ENCODE measurements at regions not wholly inside any gene's neighbourhood (a gene's known extent, or its start where the extent isn't known, plus 50 kb on each side); places are given as distances from the start of the nearest gene placed in this dataset.

GRCh38 chr3:161600173-161600572 lies 103.6 kb downstream of the OTOL1 start:
- TF ChIP-seq, protein P1, sequence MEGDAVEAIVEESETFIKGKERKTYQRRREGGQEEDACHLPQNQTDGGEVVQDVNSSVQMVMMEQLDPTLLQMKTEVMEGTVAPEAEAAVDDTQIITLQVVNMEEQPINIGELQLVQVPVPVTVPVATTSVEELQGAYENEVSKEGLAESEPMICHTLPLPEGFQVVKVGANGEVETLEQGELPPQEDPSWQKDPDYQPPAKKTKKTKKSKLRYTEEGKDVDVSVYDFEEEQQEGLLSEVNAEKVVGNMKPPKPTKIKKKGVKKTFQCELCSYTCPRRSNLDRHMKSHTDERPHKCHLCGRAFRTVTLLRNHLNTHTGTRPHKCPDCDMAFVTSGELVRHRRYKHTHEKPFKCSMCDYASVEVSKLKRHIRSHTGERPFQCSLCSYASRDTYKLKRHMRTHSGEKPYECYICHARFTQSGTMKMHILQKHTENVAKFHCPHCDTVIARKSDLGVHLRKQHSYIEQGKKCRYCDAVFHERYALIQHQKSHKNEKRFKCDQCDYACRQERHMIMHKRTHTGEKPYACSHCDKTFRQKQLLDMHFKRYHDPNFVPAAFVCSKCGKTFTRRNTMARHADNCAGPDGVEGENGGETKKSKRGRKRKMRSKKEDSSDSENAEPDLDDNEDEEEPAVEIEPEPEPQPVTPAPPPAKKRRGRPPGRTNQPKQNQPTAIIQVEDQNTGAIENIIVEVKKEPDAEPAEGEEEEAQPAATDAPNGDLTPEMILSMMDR (IDR thresholded peaks at IDR 0.05; ENCODE audit: insufficient read depth, low read depth, low read length): no peak
- CTCF ChIA-PET: no interaction called here
- POLR2A ChIA-PET: no interaction called here
- DNase-seq (ENCODE audit: low read depth): no peak
- no peaks in the 10 kb centered on the region for H3K27me3 ChIP-seq (ENCODE audit: control insufficient read depth, insufficient read depth, low read length)
- H3K4me3 ChIP-seq (ENCODE audit: low read depth, low read length): no peak overlapping the region
- H3K36me3 ChIP-seq (ENCODE audit: control insufficient read depth, insufficient read depth, low read length): no peaks in the 10 kb centered on the region

DNA sequence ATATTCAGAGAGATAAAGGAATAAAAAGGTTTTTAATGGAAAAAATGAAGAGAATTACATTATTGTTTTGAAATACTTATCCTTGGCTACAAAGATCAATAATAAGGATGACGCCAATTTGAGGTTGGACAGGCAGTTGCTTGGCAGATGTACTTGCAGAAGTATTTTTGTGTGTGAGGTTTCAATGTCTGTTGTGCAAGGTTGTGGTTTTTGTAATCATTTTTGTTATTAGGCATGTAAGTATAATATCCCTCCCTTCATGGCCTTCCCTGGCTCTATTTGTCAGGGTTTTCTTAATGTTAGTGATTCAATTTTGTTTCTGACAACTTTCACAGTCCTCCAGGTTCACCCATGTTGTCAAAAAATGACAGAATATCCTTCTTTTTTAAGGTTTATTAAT lies 105.9 kb downstream of the OTOL1 start:
- ChIA-PET CTCF (no interaction called here), POLR2A (interaction anchor here (0.6 kb wide), 1 partner anchor 28 kb away, joined by 4 read pairs; no protein-coding TSS in a partner anchor)
- no peak for DNase-seq (ENCODE audit: low read depth)
- no peaks in the 10 kb centered on the region for H3K36me3 ChIP-seq (ENCODE audit: control insufficient read depth, insufficient read depth, low read length)
- TF ChIP-seq, protein P1 (IDR thresholded peaks at IDR 0.05; ENCODE audit: insufficient read depth, low read depth, low read length): no peak
- no peak overlapping the region for H3K4me3 ChIP-seq (ENCODE audit: low read depth, low read length)
- no peaks in the 10 kb centered on the region for H3K27me3 ChIP-seq (ENCODE audit: control insufficient read depth, insufficient read depth, low read length)

DNA sequence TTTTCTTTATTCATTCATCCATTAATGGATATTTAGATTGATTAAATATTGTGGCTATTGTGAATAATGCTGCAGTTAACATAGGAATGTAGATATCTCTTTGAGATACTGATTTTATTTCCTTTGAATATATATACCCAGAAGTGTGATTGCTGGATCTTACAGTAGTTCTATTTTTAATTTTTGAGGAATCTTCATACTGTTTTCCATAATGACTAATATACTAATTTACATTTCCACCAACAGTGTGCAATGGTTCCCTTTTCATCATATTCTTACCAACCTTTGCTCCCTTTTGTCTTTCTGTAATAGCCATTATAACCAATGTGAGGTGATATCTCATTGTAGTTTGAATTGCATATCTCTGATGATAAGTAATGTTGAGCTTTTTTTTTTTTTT lies 106.3 kb downstream of the OTOL1 start:
- H3K27me3 ChIP-seq (ENCODE audit: control insufficient read depth, insufficient read depth, low read length): no peaks in the 10 kb centered on the region
- CTCF ChIA-PET: no interaction called here
- H3K4me3 ChIP-seq (ENCODE audit: low read depth, low read length): no peak overlapping the region
- no peaks in the 10 kb centered on the region for H3K36me3 ChIP-seq (ENCODE audit: control insufficient read depth, insufficient read depth, low read length)
- DNase-seq (ENCODE audit: low read depth): no peak
- TF ChIP-seq, protein P1 (IDR thresholded peaks at IDR 0.05; ENCODE audit: insufficient read depth, low read depth, low read length): no peak
- POLR2A ChIA-PET: interaction anchor here (0.6 kb wide), 1 partner anchor 29 kb away, joined by 4 read pairs; no protein-coding TSS in a partner anchor

DNA sequence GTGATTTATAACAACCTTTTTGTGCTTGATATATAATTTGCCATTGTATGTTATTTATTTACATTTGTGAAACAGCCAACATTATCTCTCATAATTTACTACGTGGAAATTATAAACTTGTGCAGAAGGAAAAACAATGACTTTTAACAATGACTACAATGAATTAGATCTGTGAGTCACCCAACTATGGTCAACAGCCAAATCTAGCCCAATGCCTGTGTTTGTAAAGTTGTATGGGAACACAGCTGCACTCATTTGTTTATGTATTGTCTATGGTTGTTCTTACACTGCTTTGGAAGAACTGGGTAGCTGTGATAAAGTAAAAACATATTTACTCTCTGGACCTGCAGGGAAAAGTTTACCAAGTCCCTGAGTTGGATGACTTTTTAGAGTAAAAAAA lies 110.4 kb downstream of the OTOL1 start:
- TF ChIP-seq, protein P1 (IDR thresholded peaks at IDR 0.05; ENCODE audit: insufficient read depth, low read depth, low read length): no peak
- Histone ChIP-seq H3K4me3 (ENCODE audit: low read depth, low read length) (no peak overlapping the region), H3K27me3 (ENCODE audit: control insufficient read depth, insufficient read depth, low read length) (no peaks in the 10 kb centered on the region), H3K36me3 (ENCODE audit: control insufficient read depth, insufficient read depth, low read length) (no peaks in the 10 kb centered on the region)
- DNase-seq (ENCODE audit: low read depth): no peak
- ChIA-PET CTCF (no interaction called here), POLR2A (no interaction called here)

GRCh38 chr3:161619351-161619750 lies 122.7 kb downstream of the OTOL1 start:
- POLR2A ChIA-PET: no interaction called here
- TF ChIP-seq, protein P1 (IDR thresholded peaks at IDR 0.05; ENCODE audit: insufficient read depth, low read depth, low read length): no peak
- CTCF ChIA-PET: interaction anchor here (0.6 kb wide), 1 partner anchor 13 kb away, joined by 3 read pairs; no protein-coding TSS in a partner anchor
- no peaks in the 10 kb centered on the region for H3K27me3 ChIP-seq (ENCODE audit: control insufficient read depth, insufficient read depth, low read length)
- DNase-seq (ENCODE audit: low read depth): no peak
- H3K4me3 ChIP-seq (ENCODE audit: low read depth, low read length): no peak overlapping the region
- no peaks in the 10 kb centered on the region for H3K36me3 ChIP-seq (ENCODE audit: control insufficient read depth, insufficient read depth, low read length)
